B cell (primary cell): ENCODE measurements at regions not wholly inside any gene's neighbourhood (a gene's known extent, or its start where the extent isn't known, plus 50 kb on each side); places are given as distances from the start of the nearest gene placed in this dataset.
"Not testable (repeated sequence)": the region's sequence is repeated elsewhere in the genome, so short reads cannot be mapped to it uniquely, and the experiment has no call there.

Source experiments
- EZH2 ChIP-seq: IDR thresholded peaks from 2 replicates; pipeline ENCODE4 v1.6.1; 2012; ENCODE audit warnings: borderline replicate concordance, low read depth, mild to moderate bottlenecking, moderate library complexity, low read length; ENCODE audit not compliant: insufficient read depth, poor library complexity, severe bottlenecking
- TF ChIP-seq, protein P1 (sequence below): fragments of 200-600 bp; IDR thresholded peaks from one replicate; pipeline ENCODE4 v1.8.0; 2022; ENCODE audit warnings: antibody characterized with exemption, mild to moderate bottlenecking

DNA sequence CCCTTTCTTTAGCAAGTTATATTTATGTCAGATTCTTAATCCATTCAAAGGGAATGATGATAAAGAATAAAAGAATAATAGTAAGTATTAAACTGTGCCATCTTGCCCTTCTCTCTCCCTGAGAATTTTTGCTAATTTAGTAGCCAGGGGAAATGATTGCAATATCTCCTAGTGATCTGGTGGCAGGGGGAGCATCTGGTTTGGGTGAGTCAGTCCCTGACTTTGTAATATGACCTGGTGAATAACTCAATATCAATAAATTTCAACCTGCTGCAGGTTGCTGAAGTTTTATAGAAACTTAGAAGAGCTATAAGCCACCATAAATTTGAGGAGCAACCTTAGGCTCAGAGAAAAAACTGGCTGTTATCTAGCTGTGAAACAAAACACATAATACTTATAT lies 149.4 kb downstream of the SYT15 start:
- TF ChIP-seq, protein P1, sequence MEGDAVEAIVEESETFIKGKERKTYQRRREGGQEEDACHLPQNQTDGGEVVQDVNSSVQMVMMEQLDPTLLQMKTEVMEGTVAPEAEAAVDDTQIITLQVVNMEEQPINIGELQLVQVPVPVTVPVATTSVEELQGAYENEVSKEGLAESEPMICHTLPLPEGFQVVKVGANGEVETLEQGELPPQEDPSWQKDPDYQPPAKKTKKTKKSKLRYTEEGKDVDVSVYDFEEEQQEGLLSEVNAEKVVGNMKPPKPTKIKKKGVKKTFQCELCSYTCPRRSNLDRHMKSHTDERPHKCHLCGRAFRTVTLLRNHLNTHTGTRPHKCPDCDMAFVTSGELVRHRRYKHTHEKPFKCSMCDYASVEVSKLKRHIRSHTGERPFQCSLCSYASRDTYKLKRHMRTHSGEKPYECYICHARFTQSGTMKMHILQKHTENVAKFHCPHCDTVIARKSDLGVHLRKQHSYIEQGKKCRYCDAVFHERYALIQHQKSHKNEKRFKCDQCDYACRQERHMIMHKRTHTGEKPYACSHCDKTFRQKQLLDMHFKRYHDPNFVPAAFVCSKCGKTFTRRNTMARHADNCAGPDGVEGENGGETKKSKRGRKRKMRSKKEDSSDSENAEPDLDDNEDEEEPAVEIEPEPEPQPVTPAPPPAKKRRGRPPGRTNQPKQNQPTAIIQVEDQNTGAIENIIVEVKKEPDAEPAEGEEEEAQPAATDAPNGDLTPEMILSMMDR, result not testable (repeated sequence)
- TF ChIP-seq EZH2, result not testable (repeated sequence)
